ENCODE measurements at regions not wholly inside any gene's neighbourhood (a gene's known extent, or its start where the extent isn't known, plus 50 kb on each side); places are given as distances from the start of the nearest gene placed in this dataset.

DNA sequence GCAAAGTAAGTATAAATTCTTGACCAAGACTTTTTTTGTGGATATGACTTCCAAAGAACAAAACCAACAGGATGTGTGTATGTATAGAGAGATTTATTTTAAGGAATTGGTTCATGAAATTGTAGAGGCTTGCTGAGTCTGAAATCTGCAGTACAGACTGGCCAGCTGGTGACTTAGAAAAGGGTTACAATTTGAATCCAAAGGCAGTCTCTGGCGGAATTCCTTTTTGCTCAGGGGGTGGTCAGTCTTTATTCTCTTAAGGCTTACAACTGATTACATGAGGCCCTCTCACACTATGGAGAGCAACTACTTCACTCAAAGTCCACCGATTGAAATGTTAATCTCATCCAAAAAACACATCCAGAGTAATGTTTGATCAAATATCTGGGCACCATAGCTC is 100.1 kb upstream of the IMMP2L start:
- TF ChIP-seq, protein P1, sequence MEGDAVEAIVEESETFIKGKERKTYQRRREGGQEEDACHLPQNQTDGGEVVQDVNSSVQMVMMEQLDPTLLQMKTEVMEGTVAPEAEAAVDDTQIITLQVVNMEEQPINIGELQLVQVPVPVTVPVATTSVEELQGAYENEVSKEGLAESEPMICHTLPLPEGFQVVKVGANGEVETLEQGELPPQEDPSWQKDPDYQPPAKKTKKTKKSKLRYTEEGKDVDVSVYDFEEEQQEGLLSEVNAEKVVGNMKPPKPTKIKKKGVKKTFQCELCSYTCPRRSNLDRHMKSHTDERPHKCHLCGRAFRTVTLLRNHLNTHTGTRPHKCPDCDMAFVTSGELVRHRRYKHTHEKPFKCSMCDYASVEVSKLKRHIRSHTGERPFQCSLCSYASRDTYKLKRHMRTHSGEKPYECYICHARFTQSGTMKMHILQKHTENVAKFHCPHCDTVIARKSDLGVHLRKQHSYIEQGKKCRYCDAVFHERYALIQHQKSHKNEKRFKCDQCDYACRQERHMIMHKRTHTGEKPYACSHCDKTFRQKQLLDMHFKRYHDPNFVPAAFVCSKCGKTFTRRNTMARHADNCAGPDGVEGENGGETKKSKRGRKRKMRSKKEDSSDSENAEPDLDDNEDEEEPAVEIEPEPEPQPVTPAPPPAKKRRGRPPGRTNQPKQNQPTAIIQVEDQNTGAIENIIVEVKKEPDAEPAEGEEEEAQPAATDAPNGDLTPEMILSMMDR (IDR thresholded peaks at IDR 0.05) = no peak
- TF ChIP-seq EP300 (IDR thresholded peaks at IDR 0.05) = no peak
- no peak for TF ChIP-seq POLR2A (IDR thresholded peaks at IDR 0.05)
- TF ChIP-seq POLR2AphosphoS5 (IDR thresholded peaks at IDR 0.05) = no peak
